HG02798 (cell line): ENCODE measurements at regions not wholly inside any gene's neighbourhood (a gene's known extent, or its start where the extent isn't known, plus 50 kb on each side); places are given as distances from the start of the nearest gene placed in this dataset.
A peak's percentile ranks its signal among the peaks of the same experiment; 100 is the strongest.

Experiments
- ATAC-seq: cut with Tn5 transposase; IDR thresholded peaks from one replicate; pipeline ENCODE4 v1.9.1; 2021; ENCODE audit warnings: mild to moderate bottlenecking; ENCODE audit not compliant: unreplicated experiment, poor library complexity

- no peak for ATAC-seq
Measured at GRCh38 chr2:152894051-152894450, 175.6 kb downstream of the ARL6IP6 start.

GRCh38 chr2:152890736-152891135, 172.3 kb downstream of the ARL6IP6 start:
- no peak for ATAC-seq

DNA sequence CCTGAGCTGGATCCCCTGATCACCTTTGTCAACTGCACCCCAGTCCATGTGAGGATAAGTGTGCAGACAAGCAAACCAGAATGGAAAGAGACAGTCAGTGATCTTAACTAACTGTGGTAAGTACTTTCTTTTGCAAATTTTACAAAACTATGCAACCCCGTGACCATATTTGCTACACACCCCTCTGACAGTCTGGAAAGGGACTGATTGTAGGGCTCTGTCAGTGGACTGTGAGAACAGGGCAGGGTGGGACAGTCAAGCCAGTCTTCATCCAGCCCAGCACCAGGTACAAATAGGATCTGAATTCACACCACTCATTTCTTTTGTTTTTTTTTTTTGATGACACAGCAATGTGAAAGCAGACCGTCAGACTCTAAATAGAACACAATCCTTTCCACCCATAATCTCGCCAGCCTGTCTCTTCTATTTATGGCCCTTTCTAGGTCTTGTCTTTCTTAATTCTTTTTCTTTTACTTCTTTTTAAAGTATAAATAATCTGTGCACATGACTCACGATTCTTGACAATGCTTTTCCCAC, 165.6 kb downstream of the ARL6IP6 start:
- ATAC-seq: no peak

- no peak for ATAC-seq
Measured at GRCh38 chr2:152881527-152881926, 163.1 kb downstream of the ARL6IP6 start.

DNA sequence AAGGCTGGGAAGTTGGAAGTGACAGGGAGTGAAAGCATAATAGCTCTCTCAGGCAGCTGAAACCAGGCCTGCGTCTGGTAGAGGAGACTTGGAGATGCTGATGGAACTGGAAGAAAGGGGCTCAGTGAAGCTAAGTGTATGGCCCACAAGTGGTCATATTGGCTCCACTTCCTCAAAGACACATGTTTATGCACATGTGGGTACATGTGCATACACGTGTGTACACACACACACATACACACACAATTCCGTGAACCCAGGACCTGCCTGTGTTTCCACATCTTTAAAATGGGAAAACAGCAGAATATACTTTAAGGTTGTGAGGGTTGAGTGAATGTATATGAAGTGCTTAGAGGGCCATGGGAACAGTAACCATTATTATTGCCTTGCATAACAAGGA, 160.9 kb downstream of the ARL6IP6 start:
- no peak for ATAC-seq

- no peak for ATAC-seq
Measured at GRCh38 chr2:152875701-152876695, 157.6 kb downstream of the ARL6IP6 start.

GRCh38 chr2:152874955-152875354, 156.5 kb downstream of the ARL6IP6 start:
- ATAC-seq: no peak

DNA sequence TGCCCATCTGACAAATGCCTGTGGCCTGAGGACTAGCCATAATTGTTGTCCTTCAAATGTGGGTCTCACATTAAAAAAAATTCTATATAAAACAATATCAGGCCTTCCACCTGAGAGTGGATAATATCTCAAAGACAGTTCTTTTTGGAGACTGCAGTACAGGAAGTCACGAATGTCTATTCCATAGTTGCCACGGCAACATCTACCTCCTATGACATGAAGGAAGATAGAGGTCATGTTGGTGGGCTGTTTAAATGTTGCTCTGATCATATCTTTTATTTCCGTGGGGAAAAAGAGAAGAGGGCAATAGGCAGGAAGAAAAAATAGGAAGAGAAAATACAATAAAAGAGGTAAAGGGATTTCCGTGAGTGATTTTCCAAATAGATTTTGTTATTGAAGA, 151.8 kb downstream of the ARL6IP6 start:
- no peak for ATAC-seq

DNA sequence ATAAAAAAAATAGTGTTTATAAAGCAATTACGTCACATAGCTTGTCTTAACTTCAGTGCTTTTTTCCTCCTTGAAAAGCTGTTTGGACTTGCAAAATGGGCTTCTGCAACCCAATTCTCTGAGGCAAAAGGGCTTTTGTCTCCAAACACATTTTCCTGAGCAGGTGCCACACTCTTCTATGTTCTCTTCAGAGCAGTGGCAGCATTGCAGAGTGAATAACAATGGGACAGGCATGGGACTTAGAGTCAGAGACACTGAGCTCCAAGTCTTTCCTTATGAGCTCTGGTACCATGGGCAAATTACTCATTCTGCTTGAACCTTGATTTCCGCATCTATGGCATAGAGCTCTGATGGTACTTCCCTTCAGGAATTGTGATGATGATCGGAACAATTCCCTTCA, 149.0 kb downstream of the ARL6IP6 start:
- ATAC-seq: no peak

DNA sequence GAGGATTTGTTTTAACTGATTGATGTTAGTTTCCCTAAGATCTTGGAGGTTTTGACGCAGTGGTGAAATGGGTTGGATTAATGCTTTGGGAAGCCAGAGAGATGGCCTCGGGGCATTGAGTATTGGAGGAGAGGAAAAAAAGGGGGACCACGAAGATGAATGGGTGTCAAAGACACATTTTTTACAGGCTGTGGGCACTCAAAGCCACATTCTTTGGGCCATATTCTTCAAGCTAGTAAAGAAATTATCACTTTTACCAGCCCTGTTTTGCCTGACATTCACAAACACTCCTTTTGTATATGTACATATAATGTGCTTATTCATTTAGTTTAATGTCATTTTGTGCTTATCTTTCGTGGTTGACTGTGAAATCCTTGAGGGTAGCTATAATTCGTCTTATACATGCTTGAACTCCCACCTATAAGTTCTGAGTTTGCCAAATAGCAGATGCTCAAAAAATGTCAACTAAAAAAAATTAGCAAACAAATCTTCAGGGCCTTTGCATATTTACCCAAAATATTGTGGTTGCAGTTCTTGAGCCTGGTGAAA, 146.3 kb downstream of the ARL6IP6 start:
- no peak for ATAC-seq

DNA sequence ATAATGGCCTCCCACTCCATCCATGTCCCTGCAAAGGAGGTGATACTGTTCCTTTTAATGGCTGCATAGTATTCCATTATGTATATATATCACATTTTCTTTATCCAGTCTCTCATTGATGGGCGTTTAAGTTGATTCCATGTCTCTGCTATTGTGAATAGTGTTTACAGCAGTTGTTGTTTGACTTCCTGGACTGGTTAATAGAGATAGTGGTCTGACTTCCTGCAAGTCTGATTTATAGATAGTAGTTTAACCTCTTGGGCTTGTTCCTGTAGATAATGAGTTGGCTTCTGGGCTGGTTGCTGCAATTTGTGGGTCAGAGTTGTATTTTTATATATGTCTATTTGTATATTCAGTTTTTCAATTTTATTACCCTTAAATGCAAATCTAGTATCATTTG, 145.4 kb downstream of the ARL6IP6 start:
- ATAC-seq: no peak

DNA sequence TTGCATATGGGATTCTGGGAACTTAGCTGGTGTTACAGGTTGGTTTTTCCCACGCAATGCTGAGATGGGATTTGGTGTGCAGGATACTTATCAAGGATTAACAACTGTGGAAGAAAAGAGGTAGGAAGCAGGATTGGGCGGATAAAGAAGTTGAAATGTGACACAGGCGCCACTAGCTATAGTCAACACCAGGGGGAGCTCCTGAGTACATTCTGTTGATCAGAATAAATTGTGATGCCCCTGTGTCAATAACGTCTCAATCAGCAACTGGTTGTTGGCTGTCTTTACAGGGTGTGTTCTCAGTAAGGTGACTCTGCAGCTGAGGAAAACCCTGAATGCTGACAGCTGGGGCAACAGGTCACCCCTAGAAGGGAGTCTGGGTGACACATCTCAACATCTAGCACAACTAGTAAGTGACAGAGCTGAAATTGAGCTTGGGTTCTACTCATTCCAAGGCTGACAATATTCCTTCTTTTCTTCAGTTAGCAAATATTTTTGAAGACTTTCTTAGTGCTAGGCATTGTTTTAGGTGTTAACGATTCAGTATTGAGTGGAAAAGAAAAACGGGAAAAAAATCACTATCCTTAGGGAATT, 143.0 kb downstream of the ARL6IP6 start:
- ATAC-seq: peak; percentile 55

DNA sequence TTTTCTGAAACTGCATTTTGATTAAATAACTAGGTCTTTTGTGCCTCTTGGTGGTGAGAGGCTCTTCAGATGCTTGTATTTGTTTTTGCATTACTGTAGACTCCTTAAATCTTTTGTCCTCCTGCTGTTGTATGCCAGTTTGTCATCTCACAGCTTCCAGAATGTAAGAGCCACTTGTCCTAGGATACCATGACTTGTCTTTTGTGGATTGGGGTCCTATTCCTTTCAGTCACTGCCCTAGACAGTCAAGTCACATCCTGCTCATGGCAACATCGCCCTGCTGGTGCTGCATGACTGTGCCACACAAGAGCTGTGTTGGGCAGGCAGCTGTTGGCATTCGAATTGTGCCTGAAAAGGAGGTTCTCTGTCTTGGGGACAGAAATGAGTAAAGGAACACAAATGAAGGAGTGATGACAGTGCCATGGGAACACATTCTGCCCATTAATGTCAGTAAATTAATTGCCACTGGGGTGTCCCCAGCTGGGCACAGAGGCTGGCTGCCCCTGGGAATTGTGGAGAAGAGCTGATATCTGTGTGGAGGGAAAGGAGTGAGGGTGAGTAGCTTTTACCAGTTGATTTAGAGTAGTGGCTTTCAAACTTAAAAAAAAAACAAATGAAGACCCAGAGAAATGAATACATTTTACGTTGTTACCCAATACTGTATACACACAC, 140.3 kb downstream of the ARL6IP6 start:
- ATAC-seq: no peak

DNA sequence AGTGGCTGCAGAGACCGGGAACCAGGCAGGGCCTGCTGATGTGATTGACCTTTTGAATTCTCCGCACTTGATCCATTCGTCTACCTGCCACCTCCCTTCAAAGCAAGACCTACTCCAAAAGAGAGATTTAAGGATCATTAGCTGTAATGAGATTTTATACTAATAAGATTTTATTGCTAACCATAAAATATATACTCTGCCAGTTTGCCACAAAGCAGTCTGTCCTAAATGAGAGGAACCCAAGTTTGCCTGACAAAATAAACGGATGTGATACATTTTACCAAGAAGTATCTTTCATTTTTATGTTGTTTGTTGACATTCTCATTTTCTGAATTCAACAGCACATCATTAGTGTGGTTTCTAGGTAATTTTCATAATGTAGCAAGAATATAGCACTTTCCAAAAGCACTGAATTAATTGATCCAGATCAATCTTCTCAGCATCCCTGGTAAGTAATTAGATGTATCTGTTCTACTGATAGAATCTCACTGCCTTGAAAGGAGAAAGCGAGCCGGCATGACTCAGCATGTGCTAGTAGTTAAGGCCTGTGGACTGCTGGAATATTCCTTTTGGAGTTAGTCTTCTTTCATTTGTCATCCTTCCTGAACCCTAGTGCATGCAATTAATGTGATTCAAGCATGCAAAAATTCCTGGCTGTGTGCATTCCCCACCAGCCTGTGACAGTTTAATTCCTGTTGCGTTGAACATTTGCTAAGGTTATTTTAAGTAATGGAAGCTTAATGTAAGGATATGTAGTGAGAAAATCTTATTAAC, 128.5 kb downstream of the ARL6IP6 start:
- no peak for ATAC-seq

DNA sequence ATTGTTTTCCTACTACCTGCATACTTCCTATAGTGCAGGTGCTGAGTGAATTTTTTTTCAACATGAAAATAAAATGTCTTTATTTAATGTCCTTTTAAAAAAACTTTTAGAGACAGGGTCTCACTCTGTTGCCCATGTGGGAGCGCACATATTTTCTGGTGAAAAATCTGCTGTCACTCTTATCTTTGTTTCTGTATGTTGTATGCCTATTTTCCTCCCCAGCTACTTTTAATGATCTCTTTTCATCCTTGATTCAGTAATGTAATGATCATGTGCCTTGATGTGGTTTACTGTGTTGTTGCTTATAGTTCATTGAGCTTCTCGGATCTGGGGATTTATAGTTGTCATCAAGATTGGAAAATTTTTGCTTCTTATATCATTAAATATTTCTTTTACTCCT, 117.3 kb downstream of the ARL6IP6 start:
- ATAC-seq: no peak

DNA sequence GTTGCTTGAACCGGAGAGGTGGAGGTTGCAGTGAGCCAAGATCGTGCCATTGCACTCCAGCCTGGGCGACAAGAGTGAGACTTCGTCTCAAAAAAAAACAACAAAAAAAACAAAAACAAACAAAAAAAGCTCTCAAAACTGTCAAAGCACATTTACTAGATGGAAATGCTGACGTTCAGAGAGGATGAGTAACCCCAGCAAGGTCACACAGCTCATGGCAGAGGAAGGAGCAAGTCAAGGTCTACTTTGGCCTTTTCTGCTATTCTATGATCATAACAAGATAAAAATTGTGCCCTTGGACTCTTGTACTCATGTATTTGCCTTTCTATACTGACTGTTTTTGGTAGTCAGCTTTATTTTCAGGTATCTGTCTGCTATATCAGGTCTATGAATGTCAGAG, 109.5 kb downstream of the ARL6IP6 start:
- no peak for ATAC-seq

DNA sequence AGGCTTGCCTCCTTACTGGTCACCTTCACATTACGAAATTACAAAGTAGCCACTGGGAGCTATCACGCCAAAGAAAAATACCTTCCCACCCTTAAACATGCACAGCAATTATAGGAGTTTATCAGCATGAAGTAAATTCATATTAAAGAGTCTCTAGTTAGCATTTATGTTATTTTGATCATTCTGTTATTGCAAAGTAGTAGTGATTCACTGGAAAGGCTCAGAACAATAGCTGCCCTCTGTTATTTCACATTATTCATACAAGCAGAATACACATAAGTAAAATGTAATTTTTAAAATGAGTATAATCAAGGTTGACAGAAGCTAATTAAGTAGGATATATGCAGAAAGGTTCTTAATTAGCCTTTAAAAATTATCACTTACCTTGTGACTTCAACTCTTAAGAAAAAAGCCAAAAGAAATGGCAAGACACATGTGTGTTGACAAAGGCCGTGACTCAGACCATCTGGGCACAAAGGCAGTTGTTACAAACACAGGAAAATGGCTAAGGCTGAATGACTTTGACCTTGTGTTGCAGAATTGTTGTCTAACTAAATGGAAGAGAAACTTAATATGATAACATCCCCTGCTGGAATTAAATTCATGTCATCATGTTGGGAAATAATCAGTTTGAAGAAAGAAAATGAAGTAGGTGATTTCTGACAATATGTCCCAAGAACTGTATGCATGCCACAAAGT, 108.3 kb downstream of the ARL6IP6 start:
- ATAC-seq: no peak

DNA sequence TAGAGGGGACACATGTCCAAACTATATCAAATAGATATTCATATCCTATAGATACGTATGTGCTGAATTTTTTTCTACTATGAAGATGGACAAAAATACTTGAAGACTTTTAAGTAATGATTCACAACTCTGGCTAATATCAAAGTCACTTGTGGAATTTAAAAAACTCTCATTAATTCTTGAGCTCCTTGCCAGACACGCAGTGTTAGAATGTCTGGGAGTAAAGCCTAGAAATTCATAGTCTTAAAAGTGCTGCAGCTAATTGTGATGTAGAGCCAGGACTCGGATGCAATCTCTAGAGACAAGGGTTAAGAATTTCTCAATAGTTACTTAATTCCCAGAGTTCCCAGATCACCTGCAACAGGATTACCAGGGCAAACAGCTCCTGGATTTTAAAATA, 107.4 kb downstream of the ARL6IP6 start:
- no peak for ATAC-seq

DNA sequence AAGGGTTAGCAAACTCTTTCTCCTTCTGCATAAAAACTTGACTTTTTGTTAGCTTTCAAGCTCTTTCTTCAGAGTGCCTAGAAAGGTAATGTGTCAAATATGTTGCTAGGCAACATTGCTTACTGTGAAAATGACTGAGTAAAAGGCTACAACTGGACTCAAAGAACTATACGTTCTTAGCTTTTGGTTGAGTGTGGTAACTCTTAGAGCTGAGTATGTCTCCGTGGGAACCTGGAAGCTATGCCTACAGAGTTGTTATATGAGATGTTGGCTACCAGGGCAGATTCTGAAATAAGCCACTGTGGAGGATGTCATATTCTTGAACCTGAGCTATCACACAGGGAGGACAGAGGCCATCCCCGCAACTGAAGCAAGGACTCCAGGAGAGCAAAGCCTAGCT, 105.5 kb downstream of the ARL6IP6 start:
- ATAC-seq: no peak
